ENCODE measurements at regions not wholly inside any gene's neighbourhood (a gene's known extent, or its start where the extent isn't known, plus 50 kb on each side); places are given as distances from the start of the nearest gene placed in this dataset.

DNA sequence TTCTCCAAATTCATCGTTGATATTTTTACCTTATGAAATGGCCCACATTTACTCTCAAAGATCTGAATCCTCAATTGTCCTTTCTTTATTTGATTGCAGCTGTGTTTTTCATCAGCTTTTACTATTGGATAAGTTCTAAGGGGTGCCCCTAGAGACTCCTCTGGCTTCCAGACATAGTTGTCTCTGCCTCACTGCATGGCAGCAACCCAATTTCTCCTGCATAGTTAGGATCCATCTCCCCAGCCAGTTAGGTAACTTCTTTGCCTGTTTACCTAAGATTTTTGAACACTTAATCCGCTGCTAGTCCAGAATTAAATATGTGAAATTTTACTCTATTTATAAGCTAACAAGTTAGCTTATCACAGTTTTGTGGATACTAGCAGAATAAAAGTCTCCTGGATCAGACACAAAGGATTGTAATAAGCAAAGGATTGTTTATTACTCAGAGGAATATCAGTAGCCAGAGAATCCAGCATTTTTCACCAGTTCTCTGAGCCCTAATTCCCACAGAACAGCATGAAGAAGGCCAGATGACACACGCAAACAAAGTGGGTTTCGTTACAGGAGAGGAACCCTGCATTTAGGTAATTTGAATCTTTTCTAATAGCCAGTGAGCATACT lies 101.1 kb downstream of the BBS10 start:
- Mint-ChIP-seq H3K9me3 (no peaks in the 10 kb centered on the region), H3K27ac (no peak overlapping the region), H3K36me3 (ENCODE audit: low read depth) (no peaks in the 10 kb centered on the region), H3K4me1 (ENCODE audit: low read depth) (no peaks in the 10 kb centered on the region), H3K4me3 (no peak overlapping the region), H3K27me3 (peaks cover 22% of the 10 kb centered on the region)
- intact Hi-C loops (cut with micrococcal nuclease), result no loop called here

DNA sequence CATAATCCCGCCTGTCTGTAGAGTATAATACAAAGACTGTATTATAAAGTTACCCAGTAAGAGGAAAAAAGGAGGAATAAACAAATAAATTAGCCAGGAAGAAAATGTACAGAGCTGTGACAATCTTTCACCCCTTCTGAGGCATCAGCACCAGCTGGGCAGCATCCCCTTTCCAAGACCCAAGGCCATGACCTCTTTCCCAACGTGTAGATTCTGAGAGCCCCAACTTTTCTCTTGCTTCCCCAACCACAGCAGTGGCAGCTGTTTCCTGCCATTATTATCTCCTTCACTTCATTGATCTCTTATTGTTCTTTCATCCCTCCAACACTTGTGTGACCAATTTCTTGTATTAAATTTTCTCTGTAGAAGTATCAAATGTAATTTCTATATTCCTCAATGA lies 101.6 kb downstream of the BBS10 start:
- no peaks in the 10 kb centered on the region for H3K9me3 Mint-ChIP-seq
- peaks cover 19% of the 10 kb centered on the region for H3K27me3 Mint-ChIP-seq
- H3K4me3 Mint-ChIP-seq, result no peak overlapping the region
- no peaks in the 10 kb centered on the region for H3K4me1 Mint-ChIP-seq (ENCODE audit: low read depth)
- no peak overlapping the region for H3K27ac Mint-ChIP-seq
- H3K36me3 Mint-ChIP-seq (ENCODE audit: low read depth), result no peaks in the 10 kb centered on the region
- intact Hi-C loops (cut with micrococcal nuclease), result no loop called here

GRCh38 chr12:76244300-76244699 lies 103.9 kb downstream of the BBS10 start:
- intact Hi-C loops (cut with micrococcal nuclease), result no loop called here
- Mint-ChIP-seq H3K27me3 (peaks cover 18% of the 10 kb centered on the region), H3K9me3 (no peaks in the 10 kb centered on the region), H3K4me3 (no peak overlapping the region), H3K4me1 (ENCODE audit: low read depth) (no peaks in the 10 kb centered on the region), H3K36me3 (ENCODE audit: low read depth) (no peaks in the 10 kb centered on the region), H3K27ac (no peak overlapping the region)

- Mint-ChIP-seq H3K9me3 (no peaks in the 10 kb centered on the region), H3K27ac (no peak overlapping the region), H3K27me3 (peaks cover 10% of the 10 kb centered on the region), H3K4me3 (no peak overlapping the region), H3K4me1 (ENCODE audit: low read depth) (no peaks in the 10 kb centered on the region), H3K36me3 (ENCODE audit: low read depth) (no peaks in the 10 kb centered on the region)
- intact Hi-C loops (cut with micrococcal nuclease), result no loop called here
These were observed 105.2 kb downstream of the BBS10 start for GRCh38 chr12:76242813-76243550.

DNA sequence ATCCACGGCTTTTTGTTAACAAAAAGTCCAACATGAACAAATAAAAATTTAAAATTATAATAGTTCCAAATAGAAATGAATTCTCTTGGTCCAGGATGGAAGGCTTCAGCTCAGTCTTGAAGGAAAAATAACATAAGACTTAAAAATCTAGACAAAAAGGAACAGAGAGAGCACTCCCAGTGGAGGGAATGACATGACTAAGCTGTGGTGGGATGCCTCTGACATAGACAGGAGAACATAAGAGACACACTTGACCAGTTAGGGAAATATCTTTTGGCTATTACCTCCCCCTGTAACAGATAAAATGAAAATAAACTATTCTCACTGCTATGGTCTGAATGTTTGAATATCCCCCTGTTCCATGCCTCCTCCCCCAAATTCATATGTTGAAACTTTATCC lies 106.8 kb downstream of the BBS10 start:
- H3K27me3 Mint-ChIP-seq, result peaks cover 5% of the 10 kb centered on the region
- H3K36me3 Mint-ChIP-seq (ENCODE audit: low read depth), result no peaks in the 10 kb centered on the region
- no peak overlapping the region for H3K27ac Mint-ChIP-seq
- H3K4me3 Mint-ChIP-seq, result no peak overlapping the region
- H3K4me1 Mint-ChIP-seq (ENCODE audit: low read depth), result no peaks in the 10 kb centered on the region
- intact Hi-C loops (cut with micrococcal nuclease), result no loop called here
- no peaks in the 10 kb centered on the region for H3K9me3 Mint-ChIP-seq

- H3K4me3 Mint-ChIP-seq, result no peak overlapping the region
- H3K27me3 Mint-ChIP-seq, result peaks cover under 1% of the 10 kb centered on the region
- no peaks in the 10 kb centered on the region for H3K36me3 Mint-ChIP-seq (ENCODE audit: low read depth)
These were observed 107.9 kb downstream of the BBS10 start for GRCh38 chr12:76240281-76240680.

DNA sequence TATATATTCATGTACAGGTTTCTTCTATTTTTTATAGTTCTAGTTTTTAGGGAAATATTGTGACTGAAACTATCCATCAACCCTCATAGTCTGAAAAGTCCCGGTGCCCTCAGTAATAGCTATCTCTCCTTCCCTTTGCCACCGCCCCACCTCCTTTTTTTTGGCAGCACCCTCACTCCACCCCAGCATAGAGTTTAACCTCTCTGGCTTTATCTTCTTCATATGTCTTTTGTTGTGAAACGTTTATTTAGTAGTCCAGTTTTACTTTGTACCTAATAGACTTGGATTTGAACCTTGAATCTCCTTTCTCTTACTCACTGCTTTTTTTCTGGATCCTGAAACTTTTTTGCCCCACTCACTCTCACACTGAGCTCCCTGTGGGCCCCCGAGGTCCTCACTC lies 109.5 kb downstream of the BBS10 start:
- no peak overlapping the region for H3K27ac Mint-ChIP-seq
- no peak overlapping the region for H3K4me3 Mint-ChIP-seq
- H3K4me1 Mint-ChIP-seq (ENCODE audit: low read depth), result no peaks in the 10 kb centered on the region
- H3K27me3 Mint-ChIP-seq, result no peaks in the 10 kb centered on the region
- H3K9me3 Mint-ChIP-seq, result no peaks in the 10 kb centered on the region
- no peaks in the 10 kb centered on the region for H3K36me3 Mint-ChIP-seq (ENCODE audit: low read depth)
- intact Hi-C loops (cut with micrococcal nuclease), result no loop called here

More at GRCh38 chr12:76240281-76240680, 107.9 kb downstream of the BBS10 start:
- no peaks in the 10 kb centered on the region for H3K4me1 Mint-ChIP-seq (ENCODE audit: low read depth)
- intact Hi-C loops (cut with micrococcal nuclease), result no loop called here
- H3K9me3 Mint-ChIP-seq, result no peaks in the 10 kb centered on the region
- H3K27ac Mint-ChIP-seq, result no peak overlapping the region

DNA sequence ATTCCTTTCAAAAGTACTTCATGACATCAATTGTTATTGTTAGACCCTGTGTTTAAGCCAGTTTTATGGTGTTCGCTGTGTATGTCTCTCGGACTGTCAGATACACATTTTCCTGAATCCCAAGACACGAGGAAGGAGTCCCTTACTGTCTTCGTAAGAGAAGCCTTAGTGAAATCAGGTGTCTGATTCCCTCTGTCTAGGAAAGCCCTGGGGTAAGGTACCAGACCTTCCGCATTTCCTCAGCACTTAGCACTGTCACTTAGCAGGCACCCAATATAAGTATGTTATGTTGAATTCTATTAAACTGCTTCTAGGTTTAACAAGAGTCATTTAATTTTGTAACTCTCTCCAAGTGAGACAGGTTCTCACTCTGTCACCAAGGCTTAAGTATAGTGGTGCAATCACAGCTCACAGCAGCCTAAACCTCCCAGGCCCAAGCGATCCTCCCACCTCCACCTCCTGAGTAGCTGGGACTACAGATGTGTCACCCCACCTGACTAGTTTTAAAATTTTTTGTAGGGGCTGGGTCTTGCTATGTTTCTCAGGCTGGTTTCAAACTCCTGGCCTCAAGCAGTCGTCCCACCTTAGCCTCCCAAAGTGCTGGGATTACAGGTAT lies 111.0 kb downstream of the BBS10 start:
- Mint-ChIP-seq H3K27me3 (no peaks in the 10 kb centered on the region), H3K4me3 (no peak overlapping the region), H3K4me1 (ENCODE audit: low read depth) (no peaks in the 10 kb centered on the region), H3K36me3 (ENCODE audit: low read depth) (no peaks in the 10 kb centered on the region), H3K27ac (no peak overlapping the region), H3K9me3 (no peaks in the 10 kb centered on the region)
- intact Hi-C loops (cut with micrococcal nuclease), result no loop called here

DNA sequence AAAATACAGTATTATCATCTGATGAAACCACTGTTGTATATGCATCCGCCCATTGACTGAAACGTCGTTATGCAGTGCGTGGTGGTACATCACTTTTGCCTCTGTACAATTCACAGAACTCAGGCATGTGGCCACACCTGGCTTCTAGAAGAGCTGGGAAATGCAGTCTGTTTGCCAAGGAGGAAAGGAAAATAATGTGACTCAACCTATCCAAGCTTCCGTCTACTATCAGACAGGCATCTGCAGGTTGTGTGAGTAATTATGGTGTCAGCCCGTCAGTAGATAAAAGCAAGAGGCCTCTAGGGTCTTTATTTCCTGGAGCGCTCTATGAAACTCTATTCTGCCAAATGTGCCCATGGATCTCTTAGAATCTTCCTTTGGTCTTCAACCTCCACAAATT lies 111.6 kb downstream of the BBS10 start:
- Mint-ChIP-seq H3K27me3 (no peaks in the 10 kb centered on the region), H3K4me3 (no peak overlapping the region), H3K9me3 (no peaks in the 10 kb centered on the region), H3K4me1 (ENCODE audit: low read depth) (no peaks in the 10 kb centered on the region), H3K36me3 (ENCODE audit: low read depth) (no peaks in the 10 kb centered on the region), H3K27ac (no peak overlapping the region)
- intact Hi-C loops (cut with micrococcal nuclease), result no loop called here

DNA sequence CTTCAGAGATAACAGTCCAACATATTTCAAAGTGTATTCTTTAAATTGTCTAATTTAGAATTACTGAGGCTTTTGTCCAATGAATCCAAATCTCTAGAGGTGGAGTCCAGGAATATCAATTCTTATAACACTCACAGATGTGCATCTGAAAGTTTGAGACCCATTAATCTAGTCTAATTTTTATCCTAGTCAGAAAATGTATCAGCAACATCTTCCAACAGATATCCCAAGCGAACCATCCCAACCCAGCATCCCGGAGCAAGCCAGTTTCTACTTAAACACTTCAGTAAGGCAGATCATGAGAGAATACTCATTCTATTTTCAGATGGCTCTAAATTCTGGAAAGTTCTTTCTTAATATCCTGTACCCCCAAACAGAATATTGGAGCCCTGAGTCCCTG lies 113.5 kb downstream of the BBS10 start:
- H3K4me3 Mint-ChIP-seq, result no peak overlapping the region
- no peaks in the 10 kb centered on the region for H3K4me1 Mint-ChIP-seq (ENCODE audit: low read depth)
- no peaks in the 10 kb centered on the region for H3K36me3 Mint-ChIP-seq (ENCODE audit: low read depth)
- no peak overlapping the region for H3K27ac Mint-ChIP-seq
- H3K27me3 Mint-ChIP-seq, result no peaks in the 10 kb centered on the region
- intact Hi-C loops (cut with micrococcal nuclease), result no loop called here
- H3K9me3 Mint-ChIP-seq, result no peaks in the 10 kb centered on the region

GRCh38 chr12:76232013-76232412 lies 116.2 kb downstream of the BBS10 start:
- intact Hi-C loops (cut with micrococcal nuclease), result no loop called here
- Mint-ChIP-seq H3K27me3 (no peaks in the 10 kb centered on the region), H3K36me3 (ENCODE audit: low read depth) (no peaks in the 10 kb centered on the region), H3K4me3 (no peak overlapping the region), H3K27ac (no peak overlapping the region), H3K4me1 (ENCODE audit: low read depth) (peaks cover 2% of the 10 kb centered on the region), H3K9me3 (no peaks in the 10 kb centered on the region)

DNA sequence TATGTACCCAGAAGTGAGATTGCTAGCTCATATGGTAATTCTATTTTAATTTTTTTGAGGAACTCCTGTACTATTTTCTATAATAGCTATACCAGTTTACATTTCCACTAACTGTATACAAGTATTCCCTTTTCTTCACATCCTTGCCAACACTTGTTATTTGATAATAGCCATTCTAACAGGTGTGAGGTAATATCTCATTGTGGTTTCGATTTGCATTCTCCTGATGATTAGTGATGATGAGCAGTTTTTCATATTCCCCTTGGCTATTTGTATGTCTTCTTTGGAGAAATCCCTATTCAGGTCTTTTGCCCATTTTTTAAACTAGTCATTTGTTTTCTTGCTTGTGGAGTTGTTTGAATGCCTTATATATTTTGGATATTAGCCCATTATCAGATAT lies 121.3 kb downstream of the BBS10 start:
- peaks cover 18% of the 10 kb centered on the region for H3K4me1 Mint-ChIP-seq (ENCODE audit: low read depth)
- no peak overlapping the region for H3K27ac Mint-ChIP-seq
- H3K27me3 Mint-ChIP-seq, result peaks cover 2% of the 10 kb centered on the region
- H3K4me3 Mint-ChIP-seq, result no peak overlapping the region
- H3K36me3 Mint-ChIP-seq (ENCODE audit: low read depth), result no peaks in the 10 kb centered on the region
- intact Hi-C loops (cut with micrococcal nuclease), result no loop called here
- H3K9me3 Mint-ChIP-seq, result no peaks in the 10 kb centered on the region

DNA sequence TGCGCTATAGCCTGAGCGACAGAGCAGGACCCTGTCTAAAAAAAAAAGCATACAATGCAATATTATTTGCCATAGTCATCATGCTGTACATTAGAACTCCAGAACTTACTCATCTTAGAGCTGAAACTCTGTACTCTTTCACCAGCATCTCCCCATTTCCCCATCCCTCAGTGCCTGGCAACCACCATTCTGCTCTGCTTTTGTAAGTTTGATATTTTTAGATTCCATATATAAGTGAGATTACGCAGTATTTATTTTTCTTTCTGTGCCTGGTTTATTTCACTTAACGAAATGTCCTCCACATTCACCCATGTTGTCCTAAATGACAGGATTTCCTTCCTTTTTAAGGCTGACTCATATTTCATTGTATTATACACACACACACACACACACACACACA lies 121.8 kb downstream of the BBS10 start:
- H3K4me1 Mint-ChIP-seq (ENCODE audit: low read depth), result peaks cover 18% of the 10 kb centered on the region
- no peak overlapping the region for H3K4me3 Mint-ChIP-seq
- no peaks in the 10 kb centered on the region for H3K36me3 Mint-ChIP-seq (ENCODE audit: low read depth)
- peaks cover 2% of the 10 kb centered on the region for H3K27me3 Mint-ChIP-seq
- intact Hi-C loops (cut with micrococcal nuclease), result no loop called here
- H3K9me3 Mint-ChIP-seq, result no peaks in the 10 kb centered on the region
- H3K27ac Mint-ChIP-seq, result peak overlapping the region; percentile 31

GRCh38 chr12:76223869-76224268 lies 124.3 kb downstream of the BBS10 start:
- intact Hi-C loops (cut with micrococcal nuclease), result no loop called here
- peaks cover 2% of the 10 kb centered on the region for H3K27me3 Mint-ChIP-seq
- H3K36me3 Mint-ChIP-seq (ENCODE audit: low read depth), result no peaks in the 10 kb centered on the region
- H3K4me3 Mint-ChIP-seq, result no peak overlapping the region
- peaks cover 18% of the 10 kb centered on the region for H3K4me1 Mint-ChIP-seq (ENCODE audit: low read depth)
- H3K9me3 Mint-ChIP-seq, result no peaks in the 10 kb centered on the region
- H3K27ac Mint-ChIP-seq, result no peak overlapping the region
